ENCODE measurements at regions not wholly inside any gene's neighbourhood (a gene's known extent, or its start where the extent isn't known, plus 50 kb on each side); places are given as distances from the start of the nearest gene placed in this dataset.

DNA sequence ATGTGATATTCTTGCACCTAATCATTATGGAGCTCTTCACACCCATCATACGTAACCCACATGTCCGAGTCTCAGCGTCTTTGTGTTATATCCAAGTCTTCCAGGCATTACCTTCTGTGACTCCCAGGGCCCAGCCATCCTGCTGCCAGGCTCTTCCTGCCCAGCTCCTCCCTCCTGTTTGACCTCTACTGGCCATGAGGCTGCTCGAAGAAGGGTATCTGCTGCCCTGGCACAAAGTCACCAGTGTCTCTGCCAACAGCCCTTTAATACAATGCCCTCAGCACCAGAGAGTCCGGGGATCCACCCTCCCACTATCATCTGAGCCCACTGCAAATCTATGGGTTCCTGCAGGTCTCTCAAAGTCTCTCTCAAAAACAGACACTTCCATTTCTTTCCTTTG lies 65.3 kb upstream of the WAC start:
- no peaks in the 10 kb centered on the region for H3K27me3 ChIP-seq
- no peak overlapping the region for H3K4me3 ChIP-seq
- H3K36me3 ChIP-seq (replicated peaks; ENCODE audit: insufficient read depth, low read depth) = no peaks in the 10 kb centered on the region
- WGBS (ENCODE audit: low lambda C conversion rate, missing lambda C conversion rate) = 95% methylated on average over 5 of the region's 5 CpGs
- H4K20me1 ChIP-seq (ENCODE audit: insufficient read depth, poor library complexity, severe bottlenecking) = no peaks in the 10 kb centered on the region
- no peak for DNase-seq (ENCODE audit: low spot score)
- no peaks in the 10 kb centered on the region for H3K9me2 ChIP-seq (replicated peaks; ENCODE audit: insufficient read depth)
- no peak overlapping the region for H3K27ac ChIP-seq
- no peaks in the 10 kb centered on the region for H3K4me1 ChIP-seq (ENCODE audit: insufficient read depth)
- TF ChIP-seq, protein P1, sequence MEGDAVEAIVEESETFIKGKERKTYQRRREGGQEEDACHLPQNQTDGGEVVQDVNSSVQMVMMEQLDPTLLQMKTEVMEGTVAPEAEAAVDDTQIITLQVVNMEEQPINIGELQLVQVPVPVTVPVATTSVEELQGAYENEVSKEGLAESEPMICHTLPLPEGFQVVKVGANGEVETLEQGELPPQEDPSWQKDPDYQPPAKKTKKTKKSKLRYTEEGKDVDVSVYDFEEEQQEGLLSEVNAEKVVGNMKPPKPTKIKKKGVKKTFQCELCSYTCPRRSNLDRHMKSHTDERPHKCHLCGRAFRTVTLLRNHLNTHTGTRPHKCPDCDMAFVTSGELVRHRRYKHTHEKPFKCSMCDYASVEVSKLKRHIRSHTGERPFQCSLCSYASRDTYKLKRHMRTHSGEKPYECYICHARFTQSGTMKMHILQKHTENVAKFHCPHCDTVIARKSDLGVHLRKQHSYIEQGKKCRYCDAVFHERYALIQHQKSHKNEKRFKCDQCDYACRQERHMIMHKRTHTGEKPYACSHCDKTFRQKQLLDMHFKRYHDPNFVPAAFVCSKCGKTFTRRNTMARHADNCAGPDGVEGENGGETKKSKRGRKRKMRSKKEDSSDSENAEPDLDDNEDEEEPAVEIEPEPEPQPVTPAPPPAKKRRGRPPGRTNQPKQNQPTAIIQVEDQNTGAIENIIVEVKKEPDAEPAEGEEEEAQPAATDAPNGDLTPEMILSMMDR (IDR thresholded peaks at IDR 0.05; ENCODE audit: poor library complexity) = no peak
- TF ChIP-seq EZH2 (IDR thresholded peaks at IDR 0.05; ENCODE audit: borderline replicate concordance) (no peak), EZH2phosphoT487 (IDR thresholded peaks at IDR 0.05; ENCODE audit: low read depth, severe bottlenecking, unreplicated experiment) (no peak)
- H3K4me2 ChIP-seq = no peak overlapping the region
- no peaks in the 10 kb centered on the region for H3K79me2 ChIP-seq
- no peaks in the 10 kb centered on the region for H3K9me3 ChIP-seq (ENCODE audit: low read depth)
- H2AFZ ChIP-seq = no peak overlapping the region

DNA sequence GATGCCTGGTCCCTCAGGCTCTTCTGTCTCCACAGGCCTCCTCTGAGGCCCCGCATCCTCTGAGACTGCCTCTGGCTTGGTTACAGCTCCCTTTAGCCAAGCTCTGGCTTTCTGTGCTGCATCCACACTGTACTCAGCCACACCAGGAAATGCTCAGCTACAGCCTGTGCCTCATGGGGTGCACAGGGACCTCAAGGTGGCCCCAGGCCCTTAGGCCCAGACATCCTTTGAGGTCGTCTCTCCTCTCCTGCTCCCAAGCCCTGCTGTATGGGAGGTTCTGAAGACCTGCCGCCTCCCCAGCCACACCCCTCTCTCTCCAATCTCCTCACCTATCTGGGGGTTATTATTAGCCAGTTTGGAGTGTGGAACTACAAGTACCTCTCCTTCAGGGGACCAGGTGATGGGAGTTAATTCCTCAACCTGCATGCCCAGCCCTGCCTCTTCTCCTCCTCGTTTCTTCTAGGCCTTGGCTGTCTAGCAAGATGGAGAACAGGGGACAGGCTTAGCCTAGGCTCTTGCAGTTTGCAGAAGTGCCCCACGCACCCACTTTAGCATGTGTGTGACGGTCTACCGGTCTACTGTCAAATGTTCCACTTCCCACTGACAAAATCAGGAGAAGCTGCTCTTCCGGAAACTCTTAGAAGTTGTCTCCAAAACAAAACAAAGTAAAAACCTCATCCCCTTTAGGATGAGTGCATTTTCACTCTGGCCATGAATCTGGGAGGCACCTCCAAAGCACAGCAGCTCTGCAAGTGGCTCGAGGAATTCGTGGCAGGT lies 64.0 kb upstream of the WAC start:
- no peak overlapping the region for H3K4me2 ChIP-seq
- WGBS (ENCODE audit: low lambda C conversion rate, missing lambda C conversion rate) = 87% methylated on average over 10 of the region's 10 CpGs
- no peaks in the 10 kb centered on the region for H4K20me1 ChIP-seq (ENCODE audit: insufficient read depth, poor library complexity, severe bottlenecking)
- H3K9me3 ChIP-seq (ENCODE audit: low read depth) = no peaks in the 10 kb centered on the region
- TF ChIP-seq, protein P1 (IDR thresholded peaks at IDR 0.05; ENCODE audit: poor library complexity) = no peak
- no peak for TF ChIP-seq EZH2phosphoT487 (IDR thresholded peaks at IDR 0.05; ENCODE audit: low read depth, severe bottlenecking, unreplicated experiment)
- TF ChIP-seq EZH2 (IDR thresholded peaks at IDR 0.05; ENCODE audit: borderline replicate concordance) = no peak
- H3K79me2 ChIP-seq = no peaks in the 10 kb centered on the region
- no peak for DNase-seq (ENCODE audit: low spot score)
- no peak overlapping the region for H2AFZ ChIP-seq
- H3K4me1 ChIP-seq (ENCODE audit: insufficient read depth) = no peaks in the 10 kb centered on the region
- no peaks in the 10 kb centered on the region for H3K36me3 ChIP-seq (replicated peaks; ENCODE audit: insufficient read depth, low read depth)
- no peaks in the 10 kb centered on the region for H3K9me2 ChIP-seq (replicated peaks; ENCODE audit: insufficient read depth)
- no peaks in the 10 kb centered on the region for H3K27me3 ChIP-seq
- H3K27ac ChIP-seq = no peak overlapping the region
- H3K4me3 ChIP-seq = no peak overlapping the region

DNA sequence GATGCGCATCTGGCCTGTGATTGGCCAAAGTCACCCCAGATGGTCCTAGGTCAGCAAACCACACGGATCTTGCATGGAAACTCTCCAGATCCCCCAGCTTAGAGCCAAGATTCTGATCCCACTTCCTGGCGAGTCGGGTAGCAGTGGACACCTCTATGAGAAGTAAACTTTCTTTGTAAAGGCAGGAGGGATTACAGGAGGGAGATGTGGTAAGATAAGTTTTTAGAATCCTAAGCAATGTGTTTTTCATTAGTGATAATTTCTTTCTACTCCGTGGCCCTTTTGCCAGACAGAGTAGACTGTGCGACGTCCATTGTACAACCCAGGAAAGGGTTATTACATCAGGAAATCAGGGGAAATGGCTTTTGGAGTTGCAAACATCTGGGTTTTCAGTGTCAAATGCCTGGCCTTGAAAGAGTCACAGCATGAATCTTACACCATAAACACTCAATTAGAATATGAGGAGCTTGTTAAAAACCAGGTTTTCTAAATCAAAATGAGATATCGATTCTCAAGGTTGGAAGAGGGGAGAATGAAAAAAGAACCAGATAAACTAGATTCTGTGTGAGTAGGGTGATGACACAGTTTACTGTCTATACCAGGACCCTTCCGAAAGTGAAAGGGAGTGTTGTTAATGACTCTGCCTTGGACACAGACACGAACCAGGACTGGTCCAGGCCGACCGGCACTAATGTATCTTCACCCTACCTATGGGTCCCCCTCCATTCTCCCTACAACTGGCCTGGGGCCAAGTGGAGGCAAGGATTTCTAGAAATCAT lies 61.9 kb upstream of the WAC start:
- DNase-seq (ENCODE audit: low spot score) = no peak
- peak overlapping the region; percentile 14 for H3K4me2 ChIP-seq
- no peak overlapping the region for H3K4me3 ChIP-seq
- WGBS (ENCODE audit: low lambda C conversion rate, missing lambda C conversion rate) = 61% methylated on average over 12 of the region's 12 CpGs
- no peaks in the 10 kb centered on the region for H3K4me1 ChIP-seq (ENCODE audit: insufficient read depth)
- peak overlapping the region; percentile 12 for H2AFZ ChIP-seq
- no peak for TF ChIP-seq EZH2 (IDR thresholded peaks at IDR 0.05; ENCODE audit: borderline replicate concordance)
- no peaks in the 10 kb centered on the region for H3K79me2 ChIP-seq
- H4K20me1 ChIP-seq (ENCODE audit: insufficient read depth, poor library complexity, severe bottlenecking) = no peaks in the 10 kb centered on the region
- H3K9me2 ChIP-seq (replicated peaks; ENCODE audit: insufficient read depth) = no peaks in the 10 kb centered on the region
- H3K36me3 ChIP-seq (replicated peaks; ENCODE audit: insufficient read depth, low read depth) = no peaks in the 10 kb centered on the region
- no peaks in the 10 kb centered on the region for H3K9me3 ChIP-seq (ENCODE audit: low read depth)
- H3K27ac ChIP-seq = no peak overlapping the region
- no peaks in the 10 kb centered on the region for H3K27me3 ChIP-seq

DNA sequence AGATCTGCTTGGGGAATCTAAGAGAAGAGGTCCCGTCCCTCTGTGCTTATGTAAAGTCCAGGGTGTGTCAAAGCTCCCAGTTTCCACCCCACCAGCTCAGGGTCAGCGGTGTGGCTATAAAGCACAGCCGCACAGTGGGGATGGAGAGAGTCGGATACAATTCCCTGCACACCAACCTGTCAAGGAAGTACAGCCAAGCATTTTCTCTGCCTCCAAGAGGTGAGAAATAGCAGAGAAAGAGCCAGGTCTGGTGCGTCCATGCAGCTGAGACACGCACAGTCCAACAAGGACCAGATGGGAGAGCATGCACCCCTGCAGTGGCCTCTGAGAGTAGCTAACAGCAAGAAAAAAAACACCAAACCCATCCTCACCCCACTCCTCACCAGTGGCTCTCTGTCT lies 61.3 kb upstream of the WAC start:
- Histone ChIP-seq H3K4me2 (peak overlapping the region; percentile 14), H3K4me3 (no peak overlapping the region), H4K20me1 (ENCODE audit: insufficient read depth, poor library complexity, severe bottlenecking) (no peaks in the 10 kb centered on the region), H2AFZ (no peak overlapping the region), H3K4me1 (ENCODE audit: insufficient read depth) (no peaks in the 10 kb centered on the region), H3K27me3 (no peaks in the 10 kb centered on the region), H3K9me2 (replicated peaks; ENCODE audit: insufficient read depth) (no peaks in the 10 kb centered on the region), H3K27ac (no peak overlapping the region), H3K36me3 (replicated peaks; ENCODE audit: insufficient read depth, low read depth) (no peaks in the 10 kb centered on the region), H3K79me2 (no peaks in the 10 kb centered on the region), H3K9me3 (ENCODE audit: low read depth) (no peaks in the 10 kb centered on the region)
- TF ChIP-seq, protein P1 (IDR thresholded peaks at IDR 0.05; ENCODE audit: poor library complexity) = no peak
- TF ChIP-seq EZH2 (IDR thresholded peaks at IDR 0.05; ENCODE audit: borderline replicate concordance) (no peak), EZH2phosphoT487 (IDR thresholded peaks at IDR 0.05; ENCODE audit: low read depth, severe bottlenecking, unreplicated experiment) (no peak)
- 82% methylated on average over 6 of the region's 6 CpGs for WGBS (ENCODE audit: low lambda C conversion rate, missing lambda C conversion rate)
- DNase-seq (ENCODE audit: low spot score) = no peak

Data from hepatocyte (in vitro differentiated cells).